HepG2 (cell line): ENCODE measurements at regions not wholly inside any gene's neighbourhood (a gene's known extent, or its start where the extent isn't known, plus 50 kb on each side); places are given as distances from the start of the nearest gene placed in this dataset.

Source experiments
- ATAC-seq: fragments of 200-7000 bp; cut with Tn5 transposase; 3 replicates; pipeline ENCODE4 v1.9.1; 2020; ENCODE audit warnings: mild to moderate bottlenecking, moderate library complexity
- BruUV-seq: library from RNA; stranded (reverse); fragments of 400-500 nt; replicated peaks from 2 replicates; lab custom pipeline; 2021; lab: Mats Ljungman, UMichigan
- CTCF ChIA-PET: fragments of 300-600 bp; formaldehyde crosslinking; extraction: SDS; loops from one replicate; lab custom pipeline; 2021; ENCODE audit warnings: low total read pairs, inconsistent platforms, low intra/inter-chr PET ratio; lab: Yijun Ruan, JAX
- POLR2A ChIA-PET: fragments of 350-600 bp; sonication (Branson Sonifier 250); formaldehyde crosslinking; loops from one replicate; lab custom pipeline; 2020; ENCODE audit warnings: antibody characterized with exemption, inconsistent platforms; lab: Yijun Ruan, JAX
- DNase-seq: peaks from one replicate; pipeline ENCODE4 v3.0.0-alpha.2; 2015; ENCODE audit warnings: low spot score
- FAIRE-seq: peaks from 3 replicates; lab custom pipeline; 2011; peaks lifted over from hg19 to GRCh38; lab: Jason Lieb, UNC
- H2AFZ ChIP-seq: one replicate; pipeline ENCODE4 v1.6.1; 2011; ENCODE audit warnings: low read length, inconsistent platforms
- H3K27ac ChIP-seq: fragments of 300-600 bp; 3 replicates; pipeline ENCODE4 v1.8.0; 2011; ENCODE audit warnings: mixed run types, mild to moderate bottlenecking, mixed read lengths, low read length, inconsistent platforms; ENCODE audit not compliant: insufficient read depth; ENCODE audit errors: extremely low read length
- H3K27me3 ChIP-seq, 2 experiments: fragments of 200-600 bp in 1 of 2; 2 replicates in 1 of 2; 3 replicates in 1 of 2; pipeline versions ENCODE4 v1.6.0 to v1.8.0; 2011; ENCODE audit warnings: low read length in 2 of 2, mild to moderate bottlenecking in 2 of 2, moderate library complexity in 2 of 2, inconsistent platforms in 1 of 2; ENCODE audit not compliant: insufficient read depth in 2 of 2, control insufficient read depth in 1 of 2
- H3K36me3 ChIP-seq, 2 experiments: fragments of 200-600 bp in 1 of 2; replicated peaks in 1 of 2; 2 replicates in 1 of 2; 3 replicates in 1 of 2; pipeline versions ENCODE4 v1.5.1 to v1.8.0; 2011; ENCODE audit warnings: low read length in 2 of 2, inconsistent platforms in 1 of 2; ENCODE audit not compliant: insufficient read depth in 2 of 2, control insufficient read depth in 1 of 2
- H3K4me1 ChIP-seq: 2 replicates; pipeline ENCODE4 v1.5.1; 2012; ENCODE audit warnings: low read length, inconsistent platforms; ENCODE audit not compliant: insufficient read depth
- H3K4me2 ChIP-seq: 2 replicates; pipeline ENCODE4 v1.6.0; 2011; ENCODE audit warnings: low read depth, low read length, inconsistent platforms
- H3K4me3 ChIP-seq, 3 experiments: fragments of 200-600 bp in 1 of 3; sonication (generic), shearing (Covaris generic) in 1 of 3; replicated peaks in 1 of 3; 2 replicates each; pipeline ENCODE4 v1.5.1; 2011 to 2016; ENCODE audit warnings: low read length in 3 of 3, inconsistent platforms in 2 of 3, low read depth in 2 of 3, mild to moderate bottlenecking in 2 of 3, control low read depth in 1 of 3, mixed read lengths in 1 of 3; ENCODE audit not compliant: insufficient read depth in 1 of 3
- H3K79me2 ChIP-seq: one replicate; pipeline ENCODE4 v1.6.1; 2011; ENCODE audit warnings: low read length, inconsistent platforms; ENCODE audit not compliant: insufficient read depth
- H3K9ac ChIP-seq: 2 replicates; pipeline ENCODE4 v1.6.0; 2011; ENCODE audit warnings: mild to moderate bottlenecking, low read depth, low read length, inconsistent platforms; ENCODE audit not compliant: insufficient read depth
- H3K9me3 ChIP-seq: 2 replicates; pipeline ENCODE4 v1.5.1; 2012; ENCODE audit warnings: mild to moderate bottlenecking, low read length
- H4K20me1 ChIP-seq: 2 replicates; pipeline ENCODE4 v1.6.0; 2011; ENCODE audit warnings: inconsistent platforms, mild to moderate bottlenecking, low read length, moderate library complexity; ENCODE audit not compliant: insufficient read depth
- BRCA1 ChIP-seq: sonication (generic); formaldehyde crosslinking; IDR thresholded peaks from 2 replicates; pipeline ENCODE4 v1.4.0; 2020; ENCODE audit warnings: missing genetic modification reagents
- DR1 ChIP-seq: sonication (generic); formaldehyde crosslinking; IDR thresholded peaks from 2 replicates; pipeline ENCODE4 v1.8.0; 2021; ENCODE audit warnings: mild to moderate bottlenecking, missing genetic modification reagents, inconsistent platforms
- FOXO1 ChIP-seq: sonication (generic); formaldehyde crosslinking; IDR thresholded peaks from 2 replicates; pipeline ENCODE4 v1.4.0; 2020; ENCODE audit warnings: missing genetic modification reagents
- NR2F2 ChIP-seq: IDR thresholded peaks from 2 replicates; pipeline ENCODE4 v1.6.1; 2012; ENCODE audit warnings: low read depth, inconsistent platforms, borderline replicate concordance
- TARDBP ChIP-seq: sonication (generic); formaldehyde crosslinking; IDR thresholded peaks from 2 replicates; pipeline ENCODE4 v1.8.0; 2022; ENCODE audit warnings: mild to moderate bottlenecking, missing genetic modification reagents
- ZC3H13 ChIP-seq: sonication (generic); formaldehyde crosslinking; IDR thresholded peaks from 2 replicates; pipeline ENCODE4 v1.8.1; 2023; ENCODE audit warnings: mild to moderate bottlenecking, missing genetic modification reagents, moderate library complexity
- ZFP36L2 ChIP-seq: sonication (generic); formaldehyde crosslinking; IDR thresholded peaks from 2 replicates; pipeline ENCODE4 v1.4.0; 2020; ENCODE audit warnings: missing genetic modification reagents
- ZMAT3 ChIP-seq: sonication (generic); formaldehyde crosslinking; conservative IDR thresholded peaks from 2 replicates; pipeline ENCODE4 v1.7.0; 2021; ENCODE audit warnings: missing genetic modification reagents
- ZNF207 ChIP-seq: fragments of 450-650 bp; IDR thresholded peaks from 2 replicates; pipeline ENCODE4 v1.6.1; 2016; ENCODE audit warnings: antibody characterized with exemption, borderline replicate concordance
- ZNF761 ChIP-seq: sonication (generic); formaldehyde crosslinking; conservative IDR thresholded peaks from 2 replicates; pipeline ENCODE4 v1.4.0; 2020; ENCODE audit warnings: mild to moderate bottlenecking, missing genetic modification reagents
- ZNF83 ChIP-seq: sonication (generic); formaldehyde crosslinking; IDR thresholded peaks from 2 replicates; pipeline ENCODE4 v1.4.0; 2020; ENCODE audit warnings: missing genetic modification reagents, mild to moderate bottlenecking, borderline replicate concordance
- WGBS: methylation state at CpG from one replicate; pipeline ENCODE4 v1.1.6; 2017; ENCODE audit warnings: low lambda C conversion rate; 5-methylcytosine and 5-hydroxymethylcytosine counted together
- in situ Hi-C: cut with HindIII; loops from 2 replicates; pipeline ENCODE4 v1.10.0; 2017; ENCODE audit warnings: low pct_unique_long_range_greater_than_20kb; ENCODE audit not compliant: extremely low pct_ligation_motif_present
- intact Hi-C: fragments of 100-400 bp; cut with micrococcal nuclease; formaldehyde crosslinking; loops from one replicate; pipeline ENCODE4 v1.10.0; 2022; ENCODE audit not compliant: unreplicated experiment
- TF ChIP-seq, protein P1 (sequence below): sonication (generic); formaldehyde crosslinking; IDR thresholded peaks from 2 replicates; pipeline ENCODE4 v1.4.0; 2020; ENCODE audit warnings: missing genetic modification reagents
- TF ChIP-seq, protein P2 (sequence below): sonication (generic); formaldehyde crosslinking; IDR thresholded peaks from one replicate; pipeline ENCODE4 v1.5.1; 2020; ENCODE audit warnings: mild to moderate bottlenecking, missing genetic modification reagents; ENCODE audit errors: not compliant biosample characterization
- TF ChIP-seq, protein P3 (sequence below): sonication (generic); formaldehyde crosslinking; IDR thresholded peaks from 2 replicates; pipeline ENCODE4 v1.9.0; 2021; ENCODE audit warnings: missing genetic modification reagents, mild to moderate bottlenecking, borderline replicate concordance

DNA sequence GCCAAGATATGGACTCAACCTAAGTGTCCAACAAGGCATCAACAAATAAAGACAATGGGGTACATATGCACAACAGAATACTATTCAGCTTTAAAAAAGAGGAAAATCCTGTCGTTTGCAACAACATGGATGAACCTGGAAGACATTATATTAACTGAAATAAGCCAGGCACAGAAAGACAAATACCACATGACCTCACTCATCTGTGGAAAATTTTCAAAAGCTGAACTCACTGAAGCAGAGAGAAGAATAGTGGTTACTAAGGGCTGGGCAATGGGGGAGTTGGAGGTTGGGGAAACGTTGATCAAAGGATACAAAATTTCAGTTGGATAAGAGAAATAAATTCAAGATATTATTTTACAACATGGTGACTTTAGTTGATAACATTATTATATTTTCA is 221.4 kb upstream of the PITRM1 start:
- Histone ChIP-seq H4K20me1 (no peaks in the 10 kb centered on the region), H3K9me3 (peaks cover 6% of the 10 kb centered on the region), H3K27me3 (peaks cover 11 to 44% of the 10 kb centered on the region in 2 experiments; a peak in 4 of 5 replicates), H3K9ac (no peak overlapping the region), H3K27ac (no peak overlapping the region), H3K36me3 (no peaks in the 10 kb centered on the region), H3K79me2 (no peaks in the 10 kb centered on the region), H2AFZ (no peak overlapping the region), H3K4me1 (peaks cover 17% of the 10 kb centered on the region), H3K4me3 (no peak overlapping the region), H3K4me2 (no peak overlapping the region)
- no peak for ATAC-seq
- ChIA-PET POLR2A (no interaction called here), CTCF (no interaction called here)
- intact Hi-C loops = no loop called here
- DNase-seq = no peak
- TF ChIP-seq BRCA1 (CRISPR knock-in tag) (no peak), NR2F2 (no peak), ZNF207 (no peak), ZC3H13 (CRISPR knock-in tag) (no peak), ZNF83 (CRISPR knock-in tag) (no peak), TARDBP (CRISPR knock-in tag) (no peak), DR1 (CRISPR knock-in tag) (no peak), ZMAT3 (CRISPR knock-in tag) (no peak), FOXO1 (CRISPR knock-in tag) (no peak), ZFP36L2 (no peak), ZNF761 (CRISPR knock-in tag) (no peak)
- TF ChIP-seq, protein P1, sequence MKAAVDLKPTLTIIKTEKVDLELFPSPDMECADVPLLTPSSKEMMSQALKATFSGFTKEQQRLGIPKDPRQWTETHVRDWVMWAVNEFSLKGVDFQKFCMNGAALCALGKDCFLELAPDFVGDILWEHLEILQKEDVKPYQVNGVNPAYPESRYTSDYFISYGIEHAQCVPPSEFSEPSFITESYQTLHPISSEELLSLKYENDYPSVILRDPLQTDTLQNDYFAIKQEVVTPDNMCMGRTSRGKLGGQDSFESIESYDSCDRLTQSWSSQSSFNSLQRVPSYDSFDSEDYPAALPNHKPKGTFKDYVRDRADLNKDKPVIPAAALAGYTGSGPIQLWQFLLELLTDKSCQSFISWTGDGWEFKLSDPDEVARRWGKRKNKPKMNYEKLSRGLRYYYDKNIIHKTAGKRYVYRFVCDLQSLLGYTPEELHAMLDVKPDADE (CRISPR knock-in tag) = no peak
- TF ChIP-seq, protein P2, sequence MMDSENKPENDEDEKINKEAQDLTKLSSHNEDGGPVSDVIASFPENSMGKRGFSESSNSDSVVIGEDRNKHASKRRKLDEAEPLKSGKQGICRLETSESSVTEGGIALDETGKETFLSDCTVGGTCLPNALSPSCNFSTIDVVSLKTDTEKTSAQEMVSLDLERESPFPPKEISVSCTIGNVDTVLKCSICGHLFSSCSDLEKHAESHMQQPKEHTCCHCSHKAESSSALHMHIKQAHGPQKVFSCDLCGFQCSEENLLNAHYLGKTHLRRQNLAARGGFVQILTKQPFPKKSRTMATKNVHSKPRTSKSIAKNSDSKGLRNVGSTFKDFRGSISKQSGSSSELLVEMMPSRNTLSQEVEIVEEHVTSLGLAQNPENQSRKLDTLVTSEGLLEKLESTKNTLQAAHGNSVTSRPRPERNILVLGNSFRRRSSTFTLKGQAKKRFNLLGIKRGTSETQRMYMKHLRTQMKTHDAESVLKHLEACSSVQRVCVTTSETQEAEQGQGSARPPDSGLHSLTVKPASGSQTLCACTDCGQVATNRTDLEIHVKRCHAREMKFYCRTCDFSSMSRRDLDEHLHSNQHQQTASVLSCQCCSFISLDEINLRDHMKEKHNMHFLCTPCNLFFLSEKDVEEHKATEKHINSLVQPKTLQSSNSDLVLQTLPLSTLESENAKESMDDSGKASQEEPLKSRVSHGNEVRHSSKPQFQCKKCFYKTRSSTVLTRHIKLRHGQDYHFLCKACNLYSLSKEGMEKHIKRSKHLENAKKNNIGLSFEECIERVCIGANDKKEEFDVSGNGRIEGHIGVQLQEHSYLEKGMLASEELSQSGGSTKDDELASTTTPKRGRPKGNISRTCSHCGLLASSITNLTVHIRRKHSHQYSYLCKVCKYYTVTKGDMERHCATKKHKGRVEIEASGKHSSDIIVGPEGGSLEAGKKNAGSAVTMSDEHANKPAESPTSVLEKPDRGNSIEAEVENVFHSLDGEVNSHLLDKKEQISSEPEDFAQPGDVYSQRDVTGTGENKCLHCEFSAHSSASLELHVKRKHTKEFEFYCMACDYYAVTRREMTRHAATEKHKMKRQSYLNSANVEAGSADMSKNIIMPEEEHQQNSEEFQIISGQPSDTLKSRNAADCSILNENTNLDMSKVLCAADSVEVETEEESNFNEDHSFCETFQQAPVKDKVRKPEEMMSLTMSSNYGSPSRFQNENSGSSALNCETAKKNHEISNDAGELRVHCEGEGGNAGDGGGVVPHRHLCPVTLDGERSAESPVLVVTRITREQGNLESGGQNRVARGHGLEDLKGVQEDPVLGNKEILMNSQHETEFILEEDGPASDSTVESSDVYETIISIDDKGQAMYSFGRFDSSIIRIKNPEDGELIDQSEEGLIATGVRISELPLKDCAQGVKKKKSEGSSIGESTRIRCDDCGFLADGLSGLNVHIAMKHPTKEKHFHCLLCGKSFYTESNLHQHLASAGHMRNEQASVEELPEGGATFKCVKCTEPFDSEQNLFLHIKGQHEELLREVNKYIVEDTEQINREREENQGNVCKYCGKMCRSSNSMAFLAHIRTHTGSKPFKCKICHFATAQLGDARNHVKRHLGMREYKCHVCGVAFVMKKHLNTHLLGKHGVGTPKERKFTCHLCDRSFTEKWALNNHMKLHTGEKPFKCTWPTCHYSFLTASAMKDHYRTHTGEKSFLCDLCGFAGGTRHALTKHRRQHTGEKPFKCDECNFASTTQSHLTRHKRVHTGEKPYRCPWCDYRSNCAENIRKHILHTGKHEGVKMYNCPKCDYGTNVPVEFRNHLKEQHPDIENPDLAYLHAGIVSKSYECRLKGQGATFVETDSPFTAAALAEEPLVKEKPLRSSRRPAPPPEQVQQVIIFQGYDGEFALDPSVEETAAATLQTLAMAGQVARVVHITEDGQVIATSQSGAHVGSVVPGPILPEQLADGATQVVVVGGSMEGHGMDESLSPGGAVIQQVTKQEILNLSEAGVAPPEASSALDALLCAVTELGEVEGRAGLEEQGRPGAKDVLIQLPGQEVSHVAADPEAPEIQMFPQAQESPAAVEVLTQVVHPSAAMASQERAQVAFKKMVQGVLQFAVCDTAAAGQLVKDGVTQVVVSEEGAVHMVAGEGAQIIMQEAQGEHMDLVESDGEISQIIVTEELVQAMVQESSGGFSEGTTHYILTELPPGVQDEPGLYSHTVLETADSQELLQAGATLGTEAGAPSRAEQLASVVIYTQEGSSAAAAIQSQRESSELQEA (CRISPR knock-in tag) = no peak
- TF ChIP-seq, protein P3, sequence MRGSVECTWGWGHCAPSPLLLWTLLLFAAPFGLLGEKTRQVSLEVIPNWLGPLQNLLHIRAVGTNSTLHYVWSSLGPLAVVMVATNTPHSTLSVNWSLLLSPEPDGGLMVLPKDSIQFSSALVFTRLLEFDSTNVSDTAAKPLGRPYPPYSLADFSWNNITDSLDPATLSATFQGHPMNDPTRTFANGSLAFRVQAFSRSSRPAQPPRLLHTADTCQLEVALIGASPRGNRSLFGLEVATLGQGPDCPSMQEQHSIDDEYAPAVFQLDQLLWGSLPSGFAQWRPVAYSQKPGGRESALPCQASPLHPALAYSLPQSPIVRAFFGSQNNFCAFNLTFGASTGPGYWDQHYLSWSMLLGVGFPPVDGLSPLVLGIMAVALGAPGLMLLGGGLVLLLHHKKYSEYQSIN = no peak
- in situ Hi-C loops = no loop called here
- WGBS = 2% methylated on average over 2 of the region's 2 CpGs
- no TSS peak for BruUV-seq
- no peak for FAIRE-seq
